Caki2 (cell line): ENCODE measurements at regions not wholly inside any gene's neighbourhood (a gene's known extent, or its start where the extent isn't known, plus 50 kb on each side); places are given as distances from the start of the nearest gene placed in this dataset.
"Not testable (repeated sequence)": the region's sequence is repeated elsewhere in the genome, so short reads cannot be mapped to it uniquely, and the experiment has no call there.

ENCODE experiments used
- DNase-seq: peaks from one replicate; pipeline ENCODE4 v3.0.0-alpha.2; 2015; ENCODE audit warnings: low read depth
- in situ Hi-C: cut with HindIII; loops from 2 replicates; pipeline ENCODE4 v1.10.0; 2016; ENCODE audit warnings: low sequenced_read_pairs, low pct_unique_long_range_greater_than_20kb, mixed read lengths

DNA sequence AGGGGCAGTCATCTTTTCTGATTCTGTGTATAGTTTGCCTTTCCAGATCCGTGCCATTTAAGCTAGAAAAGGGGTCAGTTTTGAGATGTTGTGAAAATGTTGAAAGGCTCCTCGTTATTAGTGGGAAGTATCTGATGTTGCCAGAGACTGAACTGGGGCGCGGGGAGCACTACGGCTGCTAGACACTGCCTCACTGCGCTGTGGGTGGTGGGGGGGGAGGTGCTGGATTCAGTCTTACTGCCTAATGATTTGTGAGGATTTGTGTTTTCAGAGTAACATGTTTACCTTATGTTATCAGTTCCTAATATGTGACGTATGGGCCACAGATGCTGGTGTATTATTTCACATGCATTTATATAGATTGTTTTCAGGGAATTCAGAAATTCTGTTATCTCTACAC lies 53.3 kb upstream of the APOD start:
- DNase-seq, in situ Hi-C loops: not testable (repeated sequence)

GRCh38 chr3:195635898-195636685 lies 52.4 kb upstream of the APOD start:
- in situ Hi-C loops, DNase-seq: not testable (repeated sequence)

- in situ Hi-C loops = not testable (repeated sequence)
Observed at GRCh38 chr3:195635262-195635873, 51.6 kb upstream of the APOD start.

DNA sequence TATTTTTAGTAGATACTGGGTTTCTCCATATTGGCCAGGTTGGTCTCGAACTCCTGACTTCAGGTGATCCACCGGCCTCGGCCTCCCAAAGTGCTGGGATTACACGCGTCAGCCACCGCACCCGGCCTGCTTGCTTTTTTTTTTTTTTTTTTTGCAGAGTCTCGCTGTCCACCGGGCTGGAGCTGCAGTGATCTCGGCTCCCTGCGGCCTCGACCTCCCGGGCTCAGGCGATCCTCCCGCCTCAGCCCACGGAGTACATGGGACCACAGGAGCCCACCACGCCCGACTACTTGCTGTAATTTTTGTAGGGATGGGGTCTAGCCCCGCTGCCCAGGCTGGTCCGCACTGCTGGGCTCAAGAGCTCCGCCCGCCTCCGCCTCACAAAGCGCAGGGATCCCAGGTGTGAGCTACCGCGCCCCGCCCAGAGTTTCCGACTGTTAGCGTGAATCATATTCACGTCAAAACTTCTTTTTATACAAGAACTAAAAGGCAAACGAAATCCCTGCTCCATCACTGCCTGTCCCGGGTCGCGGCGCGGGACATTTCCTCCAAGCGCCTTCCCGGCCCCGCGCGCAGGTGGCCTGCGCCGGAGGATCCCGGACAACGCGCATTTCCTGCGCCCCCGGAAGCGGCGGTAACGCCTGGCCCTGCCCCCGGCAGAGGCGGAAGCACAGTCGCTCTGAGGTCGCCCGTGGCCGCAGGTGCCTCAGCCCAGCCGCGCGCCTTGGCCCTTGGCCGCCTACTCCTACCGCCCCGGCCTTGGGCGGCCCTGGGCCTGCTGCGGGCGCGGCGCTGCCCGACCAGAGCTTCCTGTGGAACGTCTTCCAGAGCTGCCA lies 50.9 kb upstream of the APOD start:
- DNase-seq, in situ Hi-C loops: not testable (repeated sequence)

More at GRCh38 chr3:195635262-195635873, 51.6 kb upstream of the APOD start:
- not testable (repeated sequence) for DNase-seq
